DND-41 (cell line): ENCODE measurements at regions not wholly inside any gene's neighbourhood (a gene's known extent, or its start where the extent isn't known, plus 50 kb on each side); places are given as distances from the start of the nearest gene placed in this dataset.

Source experiments
- ATAC-seq: fragments of 200-7000 bp; cut with Tn5 transposase; 3 replicates; pipeline ENCODE4 v1.9.1; 2021; ENCODE audit warnings: low read depth; ENCODE audit not compliant: insufficient read depth
- DNase-seq: peaks from one replicate; pipeline ENCODE4 v3.0.0-alpha.2; 2020
- H2AFZ ChIP-seq: 2 replicates; pipeline ENCODE4 v1.6.0; 2012; ENCODE audit warnings: low read depth, low read length
- H3K27ac ChIP-seq: 2 replicates; pipeline ENCODE4 v1.5.1; 2012; ENCODE audit warnings: low read length, inconsistent platforms
- H3K27me3 ChIP-seq: fragments of 200-600 bp; sonication (generic); 2 replicates; pipeline ENCODE4 v1.6.0; 2012; ENCODE audit warnings: low read length, mild to moderate bottlenecking, inconsistent platforms; ENCODE audit not compliant: insufficient read depth, poor library complexity
- H3K36me3 ChIP-seq: 2 replicates; pipeline ENCODE4 v1.5.1; 2012; ENCODE audit warnings: low read length, inconsistent platforms; ENCODE audit not compliant: insufficient read depth
- H3K4me1 ChIP-seq: 2 replicates; pipeline ENCODE4 v1.5.1; 2012; ENCODE audit warnings: mild to moderate bottlenecking, low read length; ENCODE audit not compliant: insufficient read depth
- H3K4me2 ChIP-seq: 2 replicates; pipeline ENCODE4 v1.6.0; 2012; ENCODE audit warnings: mild to moderate bottlenecking, moderate library complexity, low read length, inconsistent platforms; ENCODE audit not compliant: insufficient read depth
- H3K4me3 ChIP-seq, 2 experiments: fragments of 200-600 bp in 1 of 2; shearing (Covaris generic) in 1 of 2; 2 replicates each; pipeline ENCODE4 v1.5.1; 2012 to 2016; ENCODE audit warnings: inconsistent platforms in 2 of 2, low read length in 2 of 2, mild to moderate bottlenecking in 2 of 2, low read depth in 1 of 2, moderate library complexity in 1 of 2
- H3K79me2 ChIP-seq: 2 replicates; pipeline ENCODE4 v1.6.0; 2012; ENCODE audit warnings: low read length, inconsistent platforms; ENCODE audit not compliant: insufficient read depth
- H3K9ac ChIP-seq: 2 replicates; pipeline ENCODE4 v1.6.0; 2012; ENCODE audit warnings: low read depth, mild to moderate bottlenecking, inconsistent platforms, low read length, moderate library complexity
- H3K9me3 ChIP-seq: 2 replicates; pipeline ENCODE4 v1.5.1; 2012; ENCODE audit warnings: low read length, moderate library complexity, mild to moderate bottlenecking, inconsistent platforms; ENCODE audit not compliant: insufficient read depth, severe bottlenecking
- H4K20me1 ChIP-seq: 2 replicates; pipeline ENCODE4 v1.6.0; 2012; ENCODE audit warnings: low read length; ENCODE audit not compliant: insufficient read depth
- CTCF ChIP-seq: IDR thresholded peaks from 2 replicates; pipeline ENCODE4 v1.5.1; 2012; ENCODE audit warnings: borderline replicate concordance, low read length, moderate library complexity, mild to moderate bottlenecking; ENCODE audit not compliant: poor library complexity, severe bottlenecking; ENCODE audit errors: extremely low read depth
- EZH2 ChIP-seq: IDR thresholded peaks from 3 replicates; pipeline ENCODE4 v1.6.1; 2012; ENCODE audit warnings: borderline replicate concordance, low read depth, mild to moderate bottlenecking, moderate library complexity, low read length, inconsistent platforms; ENCODE audit not compliant: severe bottlenecking

- no peak overlapping the region for H3K9ac ChIP-seq
- no peaks in the 10 kb centered on the region for H3K79me2 ChIP-seq
- no peaks in the 10 kb centered on the region for H3K36me3 ChIP-seq
- H3K27me3 ChIP-seq = no peaks in the 10 kb centered on the region
- H3K4me1 ChIP-seq = no peaks in the 10 kb centered on the region
- ATAC-seq (no peak), DNase-seq (no peak)
- no peak overlapping the region for H3K4me3 ChIP-seq
- H3K27ac ChIP-seq = no peak overlapping the region
- H3K9me3 ChIP-seq = peaks cover 5% of the 10 kb centered on the region
- no peak overlapping the region for H2AFZ ChIP-seq
- no peak overlapping the region for H3K4me2 ChIP-seq
- H4K20me1 ChIP-seq = no peaks in the 10 kb centered on the region
- TF ChIP-seq CTCF (no peak), EZH2 (no peak)
These were observed 630.5 kb upstream of the SLITRK6 start for GRCh38 chr13:86429756-86430155.

- no peak overlapping the region for H3K4me3 ChIP-seq
- DNase-seq = no peak
- peaks cover 5% of the 10 kb centered on the region for H3K9me3 ChIP-seq
- no peaks in the 10 kb centered on the region for H3K79me2 ChIP-seq
- no peak overlapping the region for H3K9ac ChIP-seq
- TF ChIP-seq CTCF = no peak
- TF ChIP-seq EZH2 = no peak
- H3K4me2 ChIP-seq = no peak overlapping the region
- no peak for ATAC-seq
- no peaks in the 10 kb centered on the region for H3K36me3 ChIP-seq
- no peaks in the 10 kb centered on the region for H4K20me1 ChIP-seq
- H3K27me3 ChIP-seq = no peaks in the 10 kb centered on the region
- no peak overlapping the region for H3K27ac ChIP-seq
- H3K4me1 ChIP-seq = no peaks in the 10 kb centered on the region
- no peak overlapping the region for H2AFZ ChIP-seq
These were observed 638.8 kb upstream of the SLITRK6 start for GRCh38 chr13:86438034-86438433.

GRCh38 chr13:86445206-86445605 is 646.0 kb upstream of the SLITRK6 start:
- Histone ChIP-seq H3K79me2 (no peaks in the 10 kb centered on the region), H3K36me3 (no peaks in the 10 kb centered on the region), H3K4me2 (no peak overlapping the region), H3K9ac (no peak overlapping the region), H3K27ac (no peak overlapping the region), H4K20me1 (no peaks in the 10 kb centered on the region), H3K4me3 (no peak overlapping the region), H3K27me3 (no peaks in the 10 kb centered on the region), H3K9me3 (no peaks in the 10 kb centered on the region), H2AFZ (no peak overlapping the region), H3K4me1 (no peaks in the 10 kb centered on the region)
- ATAC-seq = no peak
- no peak for DNase-seq
- TF ChIP-seq CTCF (no peak), EZH2 (no peak)

GRCh38 chr13:86445672-86446071 is 646.5 kb upstream of the SLITRK6 start:
- ATAC-seq (no peak), DNase-seq (no peak)
- no peaks in the 10 kb centered on the region for H3K79me2 ChIP-seq
- H3K9me3 ChIP-seq = no peaks in the 10 kb centered on the region
- no peak overlapping the region for H2AFZ ChIP-seq
- H3K36me3 ChIP-seq = no peaks in the 10 kb centered on the region
- no peak overlapping the region for H3K4me2 ChIP-seq
- no peaks in the 10 kb centered on the region for H3K27me3 ChIP-seq
- TF ChIP-seq CTCF = no peak
- no peak for TF ChIP-seq EZH2
- no peak overlapping the region for H3K9ac ChIP-seq
- no peaks in the 10 kb centered on the region for H3K4me1 ChIP-seq
- H4K20me1 ChIP-seq = no peaks in the 10 kb centered on the region
- H3K27ac ChIP-seq = no peak overlapping the region
- H3K4me3 ChIP-seq = no peak overlapping the region
